ENCODE measurements at regions not wholly inside any gene's neighbourhood (a gene's known extent, or its start where the extent isn't known, plus 50 kb on each side); places are given as distances from the start of the nearest gene placed in this dataset.

- Histone ChIP-seq H3K4me1 (ENCODE audit: control insufficient read depth, insufficient read depth, low read length) (no peaks in the 10 kb centered on the region), H3K9me3 (replicated peaks; ENCODE audit: control insufficient read depth, insufficient read depth, low read length) (no peaks in the 10 kb centered on the region), H4K20me1 (ENCODE audit: control insufficient read depth, insufficient read depth) (no peaks in the 10 kb centered on the region), H3K79me2 (ENCODE audit: control insufficient read depth, insufficient read depth, low read length) (no peaks in the 10 kb centered on the region), H3K9ac (ENCODE audit: control insufficient read depth, insufficient read depth, low read length) (no peak overlapping the region), H3K36me3 (ENCODE audit: control insufficient read depth in 2 of 2, insufficient read depth in 2 of 2, low read length in 1 of 2) (no peaks in the 10 kb centered on the region), H3K27ac (ENCODE audit: control insufficient read depth, insufficient read depth) (no peak overlapping the region), H3K4me3 (no peak overlapping the region), H3K4me2 (ENCODE audit: control insufficient read depth, insufficient read depth) (no peak overlapping the region), H3K27me3 (replicated peaks in 1 of 2; ENCODE audit: control insufficient read depth in 2 of 2, insufficient read depth in 2 of 2, low read length in 1 of 2) (no peaks in the 10 kb centered on the region), H2AFZ (ENCODE audit: control insufficient read depth, low read depth, low read length) (no peak overlapping the region)
- POLR2A ChIA-PET, result no interaction called here
- RAD21 ChIA-PET (ENCODE audit: unreplicated experiment), result no interaction called here
- FAIRE-seq (no peak), DNase-seq (ENCODE audit: low read depth, low spot score) (no peak), ATAC-seq (no peak)
- intact Hi-C loops (cut with micrococcal nuclease; ENCODE audit: unreplicated experiment) (no loop called here), in situ Hi-C loops (cut with MboI) (no loop called here)
- CTCF ChIA-PET, result no interaction called here
- WGBS (ENCODE audit: insufficient coverage, insufficient replicate concordance, low lambda C conversion rate, missing lambda C conversion rate), result 0% methylated on average over 3 of the region's 3 CpGs
- BruUV-seq (replicated peaks), result no TSS peak
- no peak for TF ChIP-seq NR2C2 (IDR thresholded peaks at IDR 0.05; ENCODE audit: borderline replicate concordance, control insufficient read depth, insufficient read length, low read depth)
- no peak for TF ChIP-seq POLR2A (IDR thresholded peaks at IDR 0.05; ENCODE audit: low read depth, low read length)
- no peak for TF ChIP-seq PAX8 (IDR thresholded peaks at IDR 0.05)
- TF ChIP-seq TCF3 (IDR thresholded peaks at IDR 0.05; ENCODE audit: borderline replicate concordance, insufficient read depth, low read depth, low read length), result no peak
- no peak for TF ChIP-seq MXI1 (IDR thresholded peaks at IDR 0.05; ENCODE audit: low read depth, low read length)
- no peak for TF ChIP-seq ZNF207 (IDR thresholded peaks at IDR 0.05; ENCODE audit: borderline replicate concordance)
- no peak for TF ChIP-seq NFYA (IDR thresholded peaks at IDR 0.05; ENCODE audit: borderline replicate concordance, low read depth, low read length)
- SMC1A ChIA-PET (ENCODE audit: uncharacterized antibody, unreplicated experiment), result interaction anchor here (0.6 kb wide), 1 partner anchor 418 kb away, joined by 3 read pairs; no protein-coding TSS in a partner anchor
Measured at GRCh38 chr5:74164725-74165235, 475.7 kb downstream of the ENC1 start.

- Histone ChIP-seq H3K79me2 (ENCODE audit: control insufficient read depth, insufficient read depth, low read length) (no peaks in the 10 kb centered on the region), H3K27ac (ENCODE audit: control insufficient read depth, insufficient read depth) (no peak overlapping the region), H2AFZ (ENCODE audit: control insufficient read depth, low read depth, low read length) (no peak overlapping the region), H3K4me3 (no peak overlapping the region), H3K9me3 (replicated peaks; ENCODE audit: control insufficient read depth, insufficient read depth, low read length) (no peaks in the 10 kb centered on the region), H3K27me3 (replicated peaks in 1 of 2; ENCODE audit: control insufficient read depth in 2 of 2, insufficient read depth in 2 of 2, low read length in 1 of 2) (no peaks in the 10 kb centered on the region), H4K20me1 (ENCODE audit: control insufficient read depth, insufficient read depth) (no peaks in the 10 kb centered on the region), H3K4me2 (ENCODE audit: control insufficient read depth, insufficient read depth) (no peak overlapping the region), H3K4me1 (ENCODE audit: control insufficient read depth, insufficient read depth, low read length) (no peaks in the 10 kb centered on the region), H3K36me3 (ENCODE audit: control insufficient read depth in 2 of 2, insufficient read depth in 2 of 2, low read length in 1 of 2) (no peaks in the 10 kb centered on the region), H3K9ac (ENCODE audit: control insufficient read depth, insufficient read depth, low read length) (no peak overlapping the region)
- ChIA-PET CTCF (interaction anchor here (1.7 kb wide), 1 partner anchor 479 kb away, joined by 4 read pairs; no protein-coding TSS in a partner anchor), POLR2A (no interaction called here), RAD21 (ENCODE audit: unreplicated experiment) (no interaction called here), SMC1A (ENCODE audit: uncharacterized antibody, unreplicated experiment) (no interaction called here)
- no TSS peak for BruUV-seq (replicated peaks)
- no peak for FAIRE-seq
- ATAC-seq, result no peak
- intact Hi-C loops (cut with micrococcal nuclease; ENCODE audit: unreplicated experiment), result no loop called here
- WGBS (ENCODE audit: insufficient coverage, insufficient replicate concordance, low lambda C conversion rate, missing lambda C conversion rate), result 3% methylated on average over 2 of the region's 2 CpGs
- no peak for DNase-seq (ENCODE audit: low read depth, low spot score)
- in situ Hi-C loops (cut with MboI), result no loop called here
- no peak for TF ChIP-seq ETV6 (conservative IDR thresholded peaks at IDR 0.05 in 1 of 2, IDR thresholded peaks at IDR 0.05 in 1 of 2; ENCODE audit: borderline replicate concordance in 1 of 2, low read depth in 1 of 2)
- TF ChIP-seq NFYA (IDR thresholded peaks at IDR 0.05; ENCODE audit: borderline replicate concordance, low read depth, low read length), result no peak
- TF ChIP-seq NR2C1 (IDR thresholded peaks at IDR 0.05), result no peak
- TF ChIP-seq USF2 (IDR thresholded peaks at IDR 0.05; ENCODE audit: borderline replicate concordance, low read depth, low read length), result no peak
- TF ChIP-seq CHD1 (IDR thresholded peaks at IDR 0.05; ENCODE audit: low read depth, low read length), result no peak
Measured at GRCh38 chr5:74162524-74162923, 478.0 kb downstream of the ENC1 start.
